H1 (cell line): ENCODE measurements at regions not wholly inside any gene's neighbourhood (a gene's known extent, or its start where the extent isn't known, plus 50 kb on each side); places are given as distances from the start of the nearest gene placed in this dataset.

Experiments used
- CTCF ChIA-PET: fragments of 300-600 bp; sonication (Branson Sonifier 250); formaldehyde crosslinking; loops from one replicate; lab custom pipeline; 2021; ENCODE audit not compliant: partially characterized antibody; lab: Charles Lee
- POLR2A ChIA-PET: fragments of 300-600 bp; sonication (Branson Sonifier 250); formaldehyde crosslinking; loops from one replicate; lab custom pipeline; 2021; ENCODE audit warnings: inconsistent platforms; ENCODE audit not compliant: partially characterized antibody; lab: Charles Lee
- DNase-seq, 2 experiments: peaks; one replicate each; pipeline versions ENCODE4 v3.0.0 to v3.0.0-alpha.2; 2010 to 2022; ENCODE audit warnings: low spot score in 2 of 2, low read depth in 1 of 2, mixed read lengths in 1 of 2
- FAIRE-seq: peaks from 2 replicates; lab custom pipeline; 2011; peaks lifted over from hg19 to GRCh38; lab: Jason Lieb, UNC
- H2AFZ ChIP-seq: 2 replicates; pipeline ENCODE4 v1.8.1; 2012; ENCODE audit warnings: low read length, inconsistent platforms
- H2AK5ac ChIP-seq: 2 replicates; pipeline ENCODE4 v1.6.1; 2013; ENCODE audit warnings: low read depth, low read length
- H2BK120ac ChIP-seq: replicated peaks from 2 replicates; pipeline ENCODE3; 2013; ENCODE audit warnings: low read depth, low read length, inconsistent platforms
- H2BK12ac ChIP-seq: 2 replicates; pipeline ENCODE4 v1.6.1; 2013; ENCODE audit warnings: low read depth, low read length
- H2BK15ac ChIP-seq: 2 replicates; pipeline ENCODE4 v1.6.1; 2013; ENCODE audit warnings: low read length
- H2BK20ac ChIP-seq: 2 replicates; pipeline ENCODE4 v1.6.1; 2013; ENCODE audit warnings: low read length
- H2BK5ac ChIP-seq: 2 replicates; pipeline ENCODE4 v1.6.1; 2013; ENCODE audit warnings: low read depth, low read length
- H3K14ac ChIP-seq: 2 replicates; pipeline ENCODE4 v1.6.1; 2013; ENCODE audit warnings: inconsistent platforms; ENCODE audit not compliant: insufficient read length
- H3K18ac ChIP-seq: 2 replicates; pipeline ENCODE4 v1.6.1; 2013; ENCODE audit warnings: low read length; ENCODE audit errors: extremely low read depth
- H3K23ac ChIP-seq: 2 replicates; pipeline ENCODE4 v1.6.1; 2013; ENCODE audit warnings: inconsistent platforms; ENCODE audit not compliant: insufficient read length
- H3K23me2 ChIP-seq: 2 replicates; pipeline ENCODE4 v1.6.1; 2013; ENCODE audit warnings: low read depth, low read length
- H3K27ac ChIP-seq: 2 replicates; pipeline ENCODE4 v1.6.1; 2011; ENCODE audit warnings: low read depth, low read length, inconsistent platforms
- H3K27me3 ChIP-seq, 4 experiments: replicated peaks in 1 of 4; 1 replicate in 1 of 4; 2 replicates in 3 of 4; pipeline versions ENCODE4 v1.6.1 to v1.8.1; 2011 to 2013; ENCODE audit warnings: low read length in 3 of 4, mild to moderate bottlenecking in 3 of 4, inconsistent platforms in 2 of 4, mixed read lengths in 2 of 4, moderate library complexity in 1 of 4; ENCODE audit not compliant: control insufficient read depth in 3 of 4, insufficient read depth in 3 of 4; ENCODE audit errors: extremely low read depth in 1 of 4
- H3K36me3 ChIP-seq, 4 experiments: 2 replicates each; pipeline versions ENCODE4 v1.6.1 to v1.8.1; 2011 to 2013; ENCODE audit warnings: mild to moderate bottlenecking in 4 of 4, low read length in 3 of 4, moderate library complexity in 2 of 4, control low read depth in 1 of 4, inconsistent platforms in 1 of 4; ENCODE audit not compliant: insufficient read depth in 4 of 4, control insufficient read depth in 2 of 4
- H3K4ac ChIP-seq: replicated peaks from 2 replicates; pipeline ENCODE3; 2013; ENCODE audit warnings: low read length, low read depth, mixed read lengths, inconsistent platforms; ENCODE audit not compliant: insufficient read length
- H3K4me1 ChIP-seq, 4 experiments: replicated peaks in 1 of 4; 1 replicate in 1 of 4; 2 replicates in 3 of 4; pipeline versions ENCODE4 v1.6.1 to v1.8.1; 2011 to 2013; ENCODE audit warnings: low read length in 3 of 4, inconsistent platforms in 2 of 4, mixed read lengths in 1 of 4; ENCODE audit not compliant: insufficient read depth in 4 of 4, control insufficient read depth in 3 of 4
- H3K4me2 ChIP-seq, 2 experiments: 2 replicates each; pipeline versions ENCODE4 v1.6.1 to v1.8.1; 2011 to 2013; ENCODE audit warnings: low read depth in 2 of 2, low read length in 2 of 2, control low read depth in 1 of 2, inconsistent platforms in 1 of 2, mild to moderate bottlenecking in 1 of 2; ENCODE audit not compliant: insufficient read depth in 1 of 2
- H3K4me3 ChIP-seq, 4 experiments: fragments of 200-600, 300-600 bp in 1 of 4; sonication (generic), shearing (Covaris generic), sonication (Bioruptor Twin) in 1 of 4; 2 replicates each; pipeline versions ENCODE4 v1.5.1 to v1.8.1; 2011 to 2016; ENCODE audit warnings: low read length in 4 of 4, low read depth in 3 of 4, control low read depth in 2 of 4, inconsistent platforms in 2 of 4, mild to moderate bottlenecking in 2 of 4, mixed read lengths in 1 of 4, moderate library complexity in 1 of 4; ENCODE audit not compliant: insufficient read depth in 2 of 4; ENCODE audit errors: extremely low read depth in 1 of 4
- H3K56ac ChIP-seq: replicated peaks from 2 replicates; pipeline ENCODE3; 2013; ENCODE audit warnings: low read depth, mild to moderate bottlenecking, mixed read lengths, low read length, inconsistent platforms; ENCODE audit not compliant: insufficient read length
- H3K79me1 ChIP-seq: 2 replicates; pipeline ENCODE4 v1.6.1; 2013; ENCODE audit warnings: low read depth, low read length, control low read depth
- H3K79me2 ChIP-seq, 2 experiments: 2 replicates each; pipeline versions ENCODE4 v1.6.1 to v1.8.1; 2012 to 2013; ENCODE audit warnings: low read length in 2 of 2, mild to moderate bottlenecking in 2 of 2, inconsistent platforms in 1 of 2; ENCODE audit not compliant: insufficient read depth in 2 of 2, control insufficient read depth in 1 of 2
- H3K9ac ChIP-seq, 4 experiments: replicated peaks in 1 of 4; 1 replicate in 1 of 4; 2 replicates in 3 of 4; pipeline versions ENCODE4 v1.6.1 to v1.8.1; 2011 to 2013; ENCODE audit warnings: low read depth in 3 of 4, low read length in 3 of 4, control low read depth in 2 of 4, mild to moderate bottlenecking in 2 of 4, moderate library complexity in 2 of 4, inconsistent platforms in 1 of 4; ENCODE audit errors: extremely low read depth in 1 of 4
- H3K9me3 ChIP-seq, 2 experiments: 2 replicates each; pipeline versions ENCODE4 v1.6.1 to v1.8.1; 2012 to 2013; ENCODE audit warnings: mild to moderate bottlenecking in 2 of 2, moderate library complexity in 2 of 2, control low read depth in 1 of 2, inconsistent platforms in 1 of 2, low read depth in 1 of 2, low read length in 1 of 2, mixed read lengths in 1 of 2; ENCODE audit not compliant: insufficient read depth in 2 of 2
- H4K20me1 ChIP-seq, 2 experiments: replicated peaks in 1 of 2; 2 replicates each; pipeline versions ENCODE3 to v1.8.1; 2011 to 2013; ENCODE audit warnings: inconsistent platforms in 2 of 2, low read length in 2 of 2, mild to moderate bottlenecking in 1 of 2; ENCODE audit not compliant: insufficient read depth in 2 of 2, control insufficient read depth in 1 of 2
- H4K5ac ChIP-seq: 2 replicates; pipeline ENCODE4 v1.6.1; 2013; ENCODE audit warnings: low read length, low read depth, mixed read lengths, inconsistent platforms; ENCODE audit not compliant: insufficient read length
- H4K8ac ChIP-seq: 2 replicates; pipeline ENCODE4 v1.8.0; 2013; ENCODE audit warnings: mild to moderate bottlenecking, moderate library complexity, low read length, inconsistent platforms; ENCODE audit not compliant: insufficient read depth; ENCODE audit errors: extremely low read depth
- H4K91ac ChIP-seq: replicated peaks from 2 replicates; pipeline ENCODE3; 2013; ENCODE audit warnings: low read length, mixed read lengths, inconsistent platforms; ENCODE audit not compliant: insufficient read length
- CHD7 ChIP-seq: fragments of 300-600 bp; sonication (generic); IDR thresholded peaks from 2 replicates; pipeline ENCODE4 v1.7.1; 2012; ENCODE audit warnings: low read length, moderate library complexity, mild to moderate bottlenecking, inconsistent platforms; ENCODE audit not compliant: insufficient replicate concordance
- MAFK ChIP-seq: IDR thresholded peaks from 2 replicates; pipeline ENCODE4 v1.6.1; 2012; ENCODE audit warnings: low read depth, mild to moderate bottlenecking, improper control_type of control experiment, low read length

GRCh38 chr18:4871197-4871596, 325.9 kb downstream of the AKAIN1 start:
- H3K23ac ChIP-seq = no peak overlapping the region
- no peaks in the 10 kb centered on the region for H4K20me1 ChIP-seq
- no peak overlapping the region for H3K9ac ChIP-seq
- no peak overlapping the region for H3K4me2 ChIP-seq
- H2BK20ac ChIP-seq = no peak overlapping the region
- H3K27me3 ChIP-seq = no peaks in the 10 kb centered on the region
- no peak overlapping the region for H3K14ac ChIP-seq
- no peak overlapping the region for H4K91ac ChIP-seq
- H3K4me1 ChIP-seq = peaks cover 0 to 7% (median under 1%) of the 10 kb centered on the region in 4 experiments; a peak in 2 of 7 replicates
- H2BK120ac ChIP-seq = no peak overlapping the region
- no peak overlapping the region for H3K4ac ChIP-seq
- H2BK12ac ChIP-seq = no peak overlapping the region
- no peak overlapping the region for H3K18ac ChIP-seq
- no peak overlapping the region for H3K56ac ChIP-seq
- CTCF ChIA-PET = interaction anchor here (1.1 kb wide), 1 partner anchor 152 kb away, joined by 3 read pairs; no protein-coding TSS in a partner anchor
- no peak for FAIRE-seq
- H2AFZ ChIP-seq = no peak overlapping the region
- no peaks in the 10 kb centered on the region for H3K79me1 ChIP-seq
- no peaks in the 10 kb centered on the region; a peak in 1 of 8 replicates for H3K36me3 ChIP-seq
- no peak overlapping the region for H3K4me3 ChIP-seq
- no peak overlapping the region for H2BK5ac ChIP-seq
- no peaks in the 10 kb centered on the region for H3K79me2 ChIP-seq
- POLR2A ChIA-PET = no interaction called here
- H4K5ac ChIP-seq = no peak overlapping the region
- H3K9me3 ChIP-seq = peaks cover 0 to 6% of the 10 kb centered on the region in 2 experiments; a peak in 2 of 4 replicates
- DNase-seq = no peak
- H3K23me2 ChIP-seq = no peaks in the 10 kb centered on the region
- H4K8ac ChIP-seq = no peak overlapping the region
- no peak overlapping the region for H2AK5ac ChIP-seq
- no peak overlapping the region for H3K27ac ChIP-seq
- H2BK15ac ChIP-seq = no peak overlapping the region
- TF ChIP-seq CHD7 = no peak
- no peak for TF ChIP-seq MAFK
